Stimulated activated CD4-positive, alpha-beta T cell treated with anti-CD3 and anti-CD28 coated beads, Interleukin-12 subunit alpha, Interleukin-12 subunit beta, amount 100 ng/mL, for 4 hours (primary cell): ENCODE measurements at regions not wholly inside any gene's neighbourhood (a gene's known extent, or its start where the extent isn't known, plus 50 kb on each side); places are given as distances from the start of the nearest gene placed in this dataset.
"Not testable (repeated sequence)": the region's sequence is repeated elsewhere in the genome, so short reads cannot be mapped to it uniquely, and the experiment has no call there.

Source experiments
- DNase-seq: peaks from one replicate; pipeline ENCODE4 v3.0.0-alpha.2; 2020

GRCh38 chr4:148730082-148730640, 287.9 kb upstream of the NR3C2 start:
- no peak for DNase-seq

GRCh38 chr4:148717988-148718387, 275.8 kb upstream of the NR3C2 start:
- DNase-seq, result no peak

- no peak for DNase-seq
Measured at GRCh38 chr4:148716431-148717052, 274.3 kb upstream of the NR3C2 start.

- no peak for DNase-seq
Measured at GRCh38 chr4:148704291-148704690, 262.1 kb upstream of the NR3C2 start.

GRCh38 chr4:148694702-148695101, 252.5 kb upstream of the NR3C2 start:
- no peak for DNase-seq

- DNase-seq, result no peak
Measured at GRCh38 chr4:148693913-148694649, 251.9 kb upstream of the NR3C2 start.

GRCh38 chr4:148692242-148692641, 250.0 kb upstream of the NR3C2 start:
- no peak for DNase-seq

- no peak for DNase-seq
Measured at GRCh38 chr4:148686449-148686848, 244.2 kb upstream of the NR3C2 start.

- DNase-seq, result no peak
Measured at GRCh38 chr4:148684638-148685037, 242.4 kb upstream of the NR3C2 start.

GRCh38 chr4:148680884-148681283, 238.7 kb upstream of the NR3C2 start:
- DNase-seq, result no peak

- DNase-seq, result no peak
Measured at GRCh38 chr4:148676344-148676743, 234.1 kb upstream of the NR3C2 start.

- DNase-seq, result no peak
Measured at GRCh38 chr4:148674876-148675275, 232.7 kb upstream of the NR3C2 start.

GRCh38 chr4:148664636-148665035, 222.4 kb upstream of the NR3C2 start:
- DNase-seq, result no peak

- DNase-seq, result no peak
Measured at GRCh38 chr4:148654131-148654530, 211.9 kb upstream of the NR3C2 start.

GRCh38 chr4:148653681-148654080, 211.5 kb upstream of the NR3C2 start:
- no peak for DNase-seq

- DNase-seq, result no peak
Measured at GRCh38 chr4:148651991-148652390, 209.8 kb upstream of the NR3C2 start.

GRCh38 chr4:148649652-148650331, 207.6 kb upstream of the NR3C2 start:
- no peak for DNase-seq

- DNase-seq, result no peak
Measured at GRCh38 chr4:148643851-148644250, 201.6 kb upstream of the NR3C2 start.

- DNase-seq, result no peak
Measured at GRCh38 chr4:148642907-148643306, 200.7 kb upstream of the NR3C2 start.

- not testable (repeated sequence) for DNase-seq
Measured at GRCh38 chr4:148638079-148638478, 195.9 kb upstream of the NR3C2 start.

- DNase-seq, result not testable (repeated sequence)
Measured at GRCh38 chr4:148637453-148637852, 195.2 kb upstream of the NR3C2 start.

- DNase-seq, result no peak
Measured at GRCh38 chr4:148634476-148634875, 192.3 kb upstream of the NR3C2 start.

- no peak for DNase-seq
Measured at GRCh38 chr4:148633720-148634119, 191.5 kb upstream of the NR3C2 start.

- DNase-seq, result no peak
Measured at GRCh38 chr4:148632476-148632875, 190.3 kb upstream of the NR3C2 start.
